ENCODE measurements at regions not wholly inside any gene's neighbourhood (a gene's known extent, or its start where the extent isn't known, plus 50 kb on each side); places are given as distances from the start of the nearest gene placed in this dataset.

- no peak for TF ChIP-seq CTCF (IDR thresholded peaks at IDR 0.05; ENCODE audit: insufficient read depth, low read length)
- peak; percentile 93 for TF ChIP-seq REST (IDR thresholded peaks at IDR 0.05; ENCODE audit: insufficient replicate concordance, low read depth)
- no peak for TF ChIP-seq SPI1 (IDR thresholded peaks at IDR 0.05; ENCODE audit: borderline replicate concordance, low read depth)
- TF ChIP-seq GABPA (IDR thresholded peaks at IDR 0.05; ENCODE audit: low read depth) = no peak
Observed at GRCh38 chr14:22469538-22470303, 119.3 kb downstream of the DAD1 start.
